ENCODE measurements at regions not wholly inside any gene's neighbourhood (a gene's known extent, or its start where the extent isn't known, plus 50 kb on each side); places are given as distances from the start of the nearest gene placed in this dataset.

DNA sequence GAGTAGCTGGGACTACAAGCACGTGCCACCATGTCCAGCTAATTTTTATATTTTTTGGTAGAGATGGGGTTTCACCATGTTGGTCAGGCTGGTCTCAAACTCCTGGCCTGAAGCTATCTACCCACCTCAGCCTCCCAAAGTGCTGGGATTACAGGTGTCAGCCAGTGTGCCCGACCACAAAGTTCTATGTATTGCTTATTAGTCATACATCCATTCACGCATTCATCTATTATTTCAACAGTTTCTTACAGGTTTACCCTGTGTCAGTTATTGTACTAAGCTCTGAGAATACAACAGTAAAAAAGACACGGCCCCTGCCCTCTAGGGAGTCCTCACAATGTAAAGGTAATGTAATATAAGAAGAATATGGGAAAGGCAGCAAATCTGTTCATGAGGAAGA lies 188.9 kb upstream of the BTG1 start:
- CTCF ChIA-PET, result interaction anchor here (1.1 kb wide), 1 partner anchor 236 kb away, joined by 4 read pairs; no protein-coding TSS in a partner anchor
- Histone ChIP-seq H3K79me2 (ENCODE audit: control insufficient read depth, insufficient read depth, low read length) (no peaks in the 10 kb centered on the region), H3K4me3 (no peak overlapping the region), H4K20me1 (ENCODE audit: control insufficient read depth, insufficient read depth) (no peaks in the 10 kb centered on the region), H3K4me2 (ENCODE audit: control insufficient read depth, insufficient read depth) (no peak overlapping the region), H2AFZ (ENCODE audit: control insufficient read depth, low read depth, low read length) (no peak overlapping the region), H3K9me3 (replicated peaks; ENCODE audit: control insufficient read depth, insufficient read depth, low read length) (no peaks in the 10 kb centered on the region; the same call in 2 of the 3 replicates), H3K27ac (ENCODE audit: control insufficient read depth, insufficient read depth) (no peak overlapping the region), H3K36me3 (ENCODE audit: control insufficient read depth in 2 of 2, insufficient read depth in 2 of 2, low read length in 1 of 2) (no peaks in the 10 kb centered on the region; a peak in 2 of 4 replicates), H3K4me1 (ENCODE audit: control insufficient read depth, insufficient read depth, low read length) (no peaks in the 10 kb centered on the region), H3K9ac (ENCODE audit: control insufficient read depth, insufficient read depth, low read length) (no peak overlapping the region), H3K27me3 (replicated peaks in 1 of 2; ENCODE audit: control insufficient read depth in 2 of 2, insufficient read depth in 2 of 2, low read length in 1 of 2) (no peaks in the 10 kb centered on the region)
- TF ChIP-seq GABPA (IDR thresholded peaks at IDR 0.05; ENCODE audit: low read depth) (no peak), SIN3A (IDR thresholded peaks at IDR 0.05; ENCODE audit: low read depth, low read length) (no peak), RELA (IDR thresholded peaks at IDR 0.05; ENCODE audit: borderline replicate concordance, partially characterized antibody) (no peak), ZZZ3 (IDR thresholded peaks at IDR 0.05; ENCODE audit: control insufficient read depth, insufficient read length, low read depth) (no peak), ZNF274 (IDR thresholded peaks at IDR 0.05; ENCODE audit: insufficient read depth, insufficient read length) (no peak), CBX5 (IDR thresholded peaks at IDR 0.05; ENCODE audit: low read depth) (no peak)
- TF ChIP-seq, protein P1, sequence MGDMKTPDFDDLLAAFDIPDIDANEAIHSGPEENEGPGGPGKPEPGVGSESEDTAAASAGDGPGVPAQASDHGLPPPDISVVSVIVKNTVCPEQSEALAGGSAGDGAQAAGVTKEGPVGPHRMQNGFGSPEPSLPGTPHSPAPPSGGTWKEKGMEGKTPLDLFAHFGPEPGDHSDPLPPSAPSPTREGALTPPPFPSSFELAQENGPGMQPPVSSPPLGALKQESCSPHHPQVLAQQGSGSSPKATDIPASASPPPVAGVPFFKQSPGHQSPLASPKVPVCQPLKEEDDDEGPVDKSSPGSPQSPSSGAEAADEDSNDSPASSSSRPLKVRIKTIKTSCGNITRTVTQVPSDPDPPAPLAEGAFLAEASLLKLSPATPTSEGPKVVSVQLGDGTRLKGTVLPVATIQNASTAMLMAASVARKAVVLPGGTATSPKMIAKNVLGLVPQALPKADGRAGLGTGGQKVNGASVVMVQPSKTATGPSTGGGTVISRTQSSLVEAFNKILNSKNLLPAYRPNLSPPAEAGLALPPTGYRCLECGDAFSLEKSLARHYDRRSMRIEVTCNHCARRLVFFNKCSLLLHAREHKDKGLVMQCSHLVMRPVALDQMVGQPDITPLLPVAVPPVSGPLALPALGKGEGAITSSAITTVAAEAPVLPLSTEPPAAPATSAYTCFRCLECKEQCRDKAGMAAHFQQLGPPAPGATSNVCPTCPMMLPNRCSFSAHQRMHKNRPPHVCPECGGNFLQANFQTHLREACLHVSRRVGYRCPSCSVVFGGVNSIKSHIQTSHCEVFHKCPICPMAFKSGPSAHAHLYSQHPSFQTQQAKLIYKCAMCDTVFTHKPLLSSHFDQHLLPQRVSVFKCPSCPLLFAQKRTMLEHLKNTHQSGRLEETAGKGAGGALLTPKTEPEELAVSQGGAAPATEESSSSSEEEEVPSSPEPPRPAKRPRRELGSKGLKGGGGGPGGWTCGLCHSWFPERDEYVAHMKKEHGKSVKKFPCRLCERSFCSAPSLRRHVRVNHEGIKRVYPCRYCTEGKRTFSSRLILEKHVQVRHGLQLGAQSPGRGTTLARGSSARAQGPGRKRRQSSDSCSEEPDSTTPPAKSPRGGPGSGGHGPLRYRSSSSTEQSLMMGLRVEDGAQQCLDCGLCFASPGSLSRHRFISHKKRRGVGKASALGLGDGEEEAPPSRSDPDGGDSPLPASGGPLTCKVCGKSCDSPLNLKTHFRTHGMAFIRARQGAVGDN (IDR thresholded peaks at IDR 0.05), result no peak
- POLR2A ChIA-PET, result no interaction called here
- BruUV-seq (replicated peaks), result no TSS peak
- intact Hi-C loops (cut with micrococcal nuclease; ENCODE audit: unreplicated experiment), result no loop called here
- FAIRE-seq, result no peak
- SMC1A ChIA-PET (ENCODE audit: uncharacterized antibody, unreplicated experiment), result interaction anchor here (0.7 to 1.5 kb wide), 6 partner anchors 9 to 315 kb away, joined by 3 to 4 read pairs (median 3); no protein-coding TSS in a partner anchor
- WGBS (ENCODE audit: insufficient coverage, insufficient replicate concordance, low lambda C conversion rate, missing lambda C conversion rate), result 73% methylated on average over 4 of the region's 4 CpGs
- RAD21 ChIA-PET (ENCODE audit: unreplicated experiment), result no interaction called here
- in situ Hi-C loops (cut with MboI), result no loop called here
- no peak for DNase-seq (ENCODE audit: low read depth, low spot score)
- no peak for ATAC-seq

All from GM12878 (cell line).